NCI-H1092 treated with DMSO at 0.1 percent for 48 hours (cell line): ENCODE measurements at regions not wholly inside any gene's neighbourhood (a gene's known extent, or its start where the extent isn't known, plus 50 kb on each side); places are given as distances from the start of the nearest gene placed in this dataset.

Experiments
- DNase-seq: peaks from one replicate; lab custom pipeline; 2025; lab: John Stamatoyannopoulos, UW

DNA sequence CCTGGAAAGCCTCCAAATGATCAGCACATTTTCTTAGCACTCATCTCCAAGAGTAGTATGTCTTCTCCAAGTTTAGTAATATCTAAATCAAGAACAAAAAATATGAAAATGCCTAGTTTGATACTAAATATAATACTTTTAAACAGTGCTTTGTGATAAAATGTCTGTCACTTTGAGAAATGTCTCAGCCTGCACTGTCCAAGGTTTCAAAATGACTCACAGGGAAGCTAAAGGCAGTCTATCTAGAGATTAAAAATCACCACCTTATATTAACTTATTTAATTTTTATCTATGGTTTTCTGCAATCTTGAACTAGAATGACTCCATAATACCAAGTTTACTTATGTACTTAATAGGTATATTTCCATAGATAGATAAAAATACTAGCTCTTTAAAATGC, 633.0 kb upstream of the C9orf72 start:
- no peak for DNase-seq

DNA sequence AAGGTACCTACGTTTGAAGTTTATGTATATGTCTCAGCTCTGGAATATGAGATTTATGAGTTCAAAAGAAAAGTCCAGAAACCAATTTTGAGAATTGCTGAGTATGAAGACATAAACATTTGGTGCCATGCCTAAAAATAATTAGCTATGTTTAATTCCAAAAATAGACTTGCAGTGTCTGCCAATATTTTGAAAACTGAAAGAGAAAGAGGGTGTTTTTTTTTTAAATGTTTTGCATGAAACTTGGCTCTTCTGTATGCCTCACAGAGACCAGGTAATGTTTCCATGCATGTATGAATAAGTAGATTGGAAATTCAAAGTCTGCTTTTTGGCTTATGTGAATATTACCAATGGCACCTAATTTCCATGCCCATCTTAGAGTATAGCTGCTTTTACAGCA, 634.4 kb upstream of the C9orf72 start:
- no peak for DNase-seq

DNA sequence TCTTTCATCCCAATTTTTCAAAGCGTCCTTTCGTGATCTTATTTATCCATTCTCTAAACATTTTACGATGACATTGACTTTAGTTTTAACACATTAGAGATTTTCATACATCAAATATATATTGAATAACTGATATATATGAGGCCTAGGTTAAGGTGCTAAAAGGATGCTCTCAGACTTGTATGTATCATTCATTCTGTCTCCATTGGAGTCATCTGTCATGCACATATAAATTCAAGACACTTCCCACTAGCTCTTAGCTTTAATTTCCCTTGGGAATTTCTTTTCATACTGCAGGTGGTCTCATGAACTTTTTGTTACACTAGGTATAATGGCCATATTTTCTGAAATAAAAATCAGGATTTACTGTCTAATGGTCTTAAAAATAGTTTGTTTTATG, 635.8 kb upstream of the C9orf72 start:
- DNase-seq, result no peak

DNA sequence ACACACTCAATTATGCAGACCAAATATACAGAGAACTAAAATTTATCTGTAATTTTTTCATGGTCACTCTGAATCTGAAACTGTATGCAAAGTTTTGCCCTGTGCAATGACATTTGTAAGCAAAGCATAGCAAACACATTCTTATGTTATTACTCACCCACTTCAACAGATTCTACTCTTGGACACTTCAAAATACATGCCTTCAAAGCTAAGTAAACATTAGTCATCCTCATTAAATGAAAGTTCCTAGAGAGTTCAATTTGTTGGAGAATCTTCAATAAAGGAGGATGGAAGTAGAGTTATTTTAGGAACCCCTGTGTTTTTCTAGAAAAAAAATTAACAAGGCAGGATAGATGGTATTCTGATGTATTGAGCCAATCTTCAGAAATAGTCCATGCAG, 639.7 kb upstream of the C9orf72 start:
- no peak for DNase-seq

DNA sequence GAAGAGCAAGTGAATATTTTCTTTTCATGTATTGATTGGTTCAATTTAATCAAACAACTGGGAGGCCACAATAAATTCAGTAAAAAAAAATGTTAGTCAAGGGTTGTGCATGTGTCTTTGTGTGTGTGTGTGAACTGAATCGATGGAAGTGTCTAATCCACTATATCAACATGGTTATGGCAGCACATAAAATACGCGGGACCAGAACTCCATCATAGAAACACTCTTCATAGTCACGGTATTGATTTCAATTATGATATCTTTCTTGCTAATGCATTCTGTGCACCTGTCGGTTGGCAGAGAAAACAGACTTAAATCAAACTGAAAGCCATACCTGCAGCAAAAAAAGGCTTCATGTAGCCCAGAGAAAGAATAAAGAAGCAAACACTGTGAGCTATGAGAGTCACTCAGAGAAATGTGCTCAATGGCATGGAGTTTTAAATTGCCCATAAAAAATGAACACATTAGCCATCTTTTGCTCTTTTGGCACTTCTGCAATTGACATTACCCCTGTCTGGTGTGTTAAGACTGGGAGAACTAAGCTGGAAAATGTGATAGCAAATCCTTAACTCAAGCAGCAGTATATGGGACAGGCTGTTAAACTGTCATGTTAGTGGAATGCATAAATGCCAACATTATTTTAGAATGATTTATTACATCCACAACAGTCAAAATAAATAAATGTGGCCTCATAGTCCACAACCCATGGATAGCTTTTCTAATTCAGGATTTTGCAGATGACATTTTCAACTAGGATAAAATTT, 642.4 kb upstream of the C9orf72 start:
- DNase-seq, result peak; percentile 100

DNA sequence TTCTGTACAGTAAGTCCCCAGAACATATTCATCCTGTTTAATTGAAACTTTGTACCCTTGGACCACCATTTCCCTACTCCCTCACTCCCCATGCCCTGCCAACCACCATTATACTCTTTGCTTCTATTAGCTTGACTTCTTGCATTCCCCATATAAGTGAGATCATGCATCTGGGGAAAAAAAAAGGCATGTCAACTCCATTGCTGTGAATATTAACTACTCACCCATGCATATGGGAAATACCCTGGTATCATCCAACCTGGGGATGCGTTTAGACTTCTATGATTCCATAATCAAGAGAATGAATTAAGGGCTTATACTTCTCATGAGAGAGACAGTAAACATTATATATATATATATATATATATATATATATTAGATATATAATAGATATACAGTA, 659.4 kb upstream of the C9orf72 start:
- DNase-seq, result no peak

DNA sequence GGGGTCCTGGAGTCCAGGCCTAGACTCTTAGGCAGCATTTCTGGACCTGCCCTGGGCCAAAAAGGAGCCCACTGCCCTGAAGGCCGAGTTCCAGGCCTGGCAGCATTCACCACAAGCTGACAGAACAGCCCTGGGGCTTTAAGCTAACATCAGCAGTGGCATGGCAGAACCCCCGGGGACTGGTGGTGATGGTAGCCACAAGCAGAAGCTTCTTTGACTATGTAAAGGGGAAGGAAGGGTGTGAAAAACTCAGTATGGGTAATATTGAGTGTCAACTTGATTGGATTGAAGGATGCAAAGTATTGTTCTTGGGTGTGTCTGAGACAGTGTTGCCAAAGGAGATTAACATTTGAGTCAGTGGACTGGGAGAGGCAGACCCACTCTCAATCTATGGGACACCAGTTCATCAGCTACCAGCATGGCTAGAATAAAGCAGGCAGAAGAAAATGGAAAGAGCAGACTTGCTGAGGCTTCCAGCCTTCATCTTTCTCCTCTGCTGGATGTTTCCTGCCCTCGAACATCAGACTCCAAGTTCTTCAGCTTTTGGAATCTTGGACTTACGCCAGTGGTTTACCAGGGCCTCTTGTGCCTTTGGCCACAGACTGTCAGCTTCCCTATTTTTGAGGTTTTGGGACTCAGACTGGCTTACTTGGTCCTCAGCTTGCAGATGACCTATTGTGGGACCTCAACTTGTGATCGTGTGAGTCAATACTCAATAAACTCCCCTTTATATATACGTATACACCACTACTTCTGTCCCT, 661.0 kb upstream of the C9orf72 start:
- DNase-seq, result no peak

DNA sequence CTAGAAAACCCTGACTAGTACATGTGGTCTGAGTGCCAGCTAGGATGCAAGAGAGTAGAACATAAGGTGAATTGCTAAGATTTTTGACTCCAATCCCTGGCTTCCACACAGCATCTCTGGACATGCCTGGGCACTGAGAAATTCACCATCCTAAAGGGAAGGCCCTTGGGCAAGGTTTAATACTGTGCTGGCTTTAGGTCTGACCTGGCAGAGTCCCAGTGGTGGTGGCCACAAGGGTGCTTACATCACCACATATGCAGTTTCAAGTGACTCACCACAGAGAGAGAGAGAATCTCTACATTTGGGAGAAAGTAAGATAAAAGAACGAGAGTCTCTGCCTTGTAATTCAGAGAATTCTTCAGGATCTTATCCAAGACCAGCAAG, 661.6 kb upstream of the C9orf72 start:
- no peak for DNase-seq

DNA sequence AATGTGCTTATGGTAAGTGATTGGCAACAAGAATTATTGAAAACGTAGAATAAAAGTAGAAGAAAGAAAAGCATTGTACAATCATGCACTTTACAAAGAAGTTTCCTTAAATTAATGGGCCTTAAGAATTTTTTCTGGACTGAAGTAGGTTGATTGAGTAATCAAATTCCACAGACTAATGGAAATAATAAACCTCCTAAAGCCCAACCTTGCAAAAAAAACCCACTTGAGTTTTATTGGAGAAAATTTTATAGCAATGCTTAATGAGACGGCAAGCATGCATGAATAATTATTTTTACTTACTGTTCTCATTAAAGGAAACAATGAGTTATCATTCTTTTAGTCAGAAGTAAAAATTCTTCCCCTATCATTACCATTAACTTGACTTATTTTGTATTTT, 676.1 kb upstream of the C9orf72 start:
- DNase-seq, result no peak

DNA sequence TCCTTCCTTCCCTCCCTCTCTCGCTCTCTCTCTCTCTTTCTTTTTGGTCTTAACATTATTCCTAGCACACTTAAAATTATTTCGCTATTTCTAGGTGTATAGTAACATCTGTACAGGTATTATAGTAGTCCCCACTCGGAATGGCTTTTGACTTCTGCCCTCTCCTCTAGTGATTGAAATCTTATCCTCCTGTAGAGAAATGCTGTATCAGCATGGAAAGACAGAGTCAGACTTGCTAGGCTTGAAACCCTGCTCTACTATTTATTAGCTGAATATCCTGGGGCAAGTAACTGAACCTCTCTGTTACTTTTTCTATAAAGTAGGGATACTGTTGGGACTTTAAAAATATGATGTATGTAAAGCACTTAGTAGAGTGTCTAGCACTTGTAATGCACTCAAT, 681.9 kb upstream of the C9orf72 start:
- DNase-seq, result no peak

DNA sequence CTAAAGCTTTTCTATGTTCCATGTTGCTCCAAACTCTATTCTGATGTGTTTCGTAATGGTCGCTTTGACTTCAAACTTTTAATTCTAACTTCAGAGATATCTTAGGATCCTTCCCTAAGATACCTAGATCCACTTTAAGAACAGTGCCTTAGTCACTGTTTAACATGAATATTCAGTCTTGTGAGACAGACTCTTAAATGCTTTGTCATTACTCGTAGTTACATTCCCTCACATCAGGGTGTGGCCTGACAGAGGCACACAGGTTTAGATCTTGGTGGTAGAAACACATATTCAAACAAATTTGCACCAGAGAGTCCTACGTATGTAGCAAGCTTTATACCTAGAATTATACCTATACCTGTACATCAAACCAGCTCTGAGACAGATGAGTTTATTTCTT, 687.0 kb upstream of the C9orf72 start:
- no peak for DNase-seq

DNA sequence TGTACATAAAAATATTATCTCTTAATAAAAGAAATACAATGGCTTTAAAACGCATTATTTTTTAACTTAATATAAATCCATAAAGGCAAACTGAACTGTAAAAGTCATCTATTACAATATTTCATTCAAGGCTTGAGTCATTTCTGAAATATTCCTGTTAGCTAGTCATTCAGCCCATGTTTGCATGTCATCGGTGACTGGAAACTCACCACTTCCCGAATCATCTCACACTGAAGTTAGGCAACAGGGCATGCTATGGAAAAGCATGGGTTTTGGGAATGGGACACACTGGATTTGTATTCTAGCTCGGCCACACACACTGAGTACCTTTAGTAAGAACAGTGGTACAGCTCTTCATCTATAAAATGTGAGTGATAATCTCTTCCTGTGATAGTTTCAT, 691.1 kb upstream of the C9orf72 start:
- DNase-seq, result no peak

DNA sequence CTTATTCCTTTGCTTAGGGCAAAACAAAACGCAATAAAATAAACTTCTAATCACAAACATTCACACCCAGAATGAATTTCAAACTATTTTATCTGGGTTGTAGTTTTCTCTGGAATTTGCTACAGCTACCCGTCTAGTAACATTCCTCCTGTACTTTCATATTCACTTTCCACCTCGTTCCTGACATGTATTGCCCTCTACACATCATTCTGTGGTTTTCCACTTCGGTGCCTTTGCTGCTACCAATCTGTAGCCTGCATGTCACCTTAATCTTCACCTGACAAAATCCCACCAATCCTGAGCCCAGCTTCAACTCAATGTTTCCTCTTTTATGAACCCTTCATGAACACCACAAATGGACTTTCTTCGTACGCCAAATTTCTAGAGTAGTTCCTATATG, 694.1 kb upstream of the C9orf72 start:
- DNase-seq, result no peak

DNA sequence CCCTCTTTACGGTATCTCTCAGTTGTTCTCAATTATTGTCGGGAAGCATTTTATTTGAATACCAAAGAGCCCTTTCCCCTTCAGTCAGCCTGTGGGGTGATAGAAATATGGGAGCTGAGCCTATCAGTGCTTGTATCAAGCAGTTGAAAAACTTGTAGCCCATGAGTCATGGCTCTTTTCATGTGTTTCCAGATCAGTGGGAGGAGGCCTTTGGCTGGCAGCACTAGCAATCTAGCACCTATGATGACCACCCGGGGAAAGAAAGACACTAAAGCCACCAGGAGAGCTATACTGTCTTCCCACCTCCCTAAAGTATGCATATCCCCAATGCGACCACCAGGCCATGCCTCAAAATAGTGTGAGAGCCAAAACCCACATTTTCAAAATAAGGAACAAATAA, 696.9 kb upstream of the C9orf72 start:
- DNase-seq, result no peak

DNA sequence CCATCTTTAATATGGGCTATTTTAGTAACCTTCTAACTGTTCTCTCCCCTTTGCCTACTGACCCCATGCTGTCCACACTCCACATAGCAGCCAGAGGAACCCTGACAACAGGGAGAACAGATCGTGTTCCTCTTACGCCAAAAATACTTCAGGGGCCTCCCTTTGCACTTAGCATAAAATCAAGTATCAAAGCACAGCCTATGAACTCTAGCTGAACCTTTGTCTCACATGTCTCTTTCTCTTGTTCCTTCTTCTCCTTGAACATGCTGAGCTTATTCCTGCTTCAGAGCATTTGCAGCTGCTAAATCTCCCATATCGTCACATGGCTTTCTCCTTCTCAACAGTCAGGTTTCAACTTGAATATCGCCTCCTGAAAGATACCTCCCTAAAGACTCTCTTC, 698.8 kb upstream of the C9orf72 start:
- no peak for DNase-seq

DNA sequence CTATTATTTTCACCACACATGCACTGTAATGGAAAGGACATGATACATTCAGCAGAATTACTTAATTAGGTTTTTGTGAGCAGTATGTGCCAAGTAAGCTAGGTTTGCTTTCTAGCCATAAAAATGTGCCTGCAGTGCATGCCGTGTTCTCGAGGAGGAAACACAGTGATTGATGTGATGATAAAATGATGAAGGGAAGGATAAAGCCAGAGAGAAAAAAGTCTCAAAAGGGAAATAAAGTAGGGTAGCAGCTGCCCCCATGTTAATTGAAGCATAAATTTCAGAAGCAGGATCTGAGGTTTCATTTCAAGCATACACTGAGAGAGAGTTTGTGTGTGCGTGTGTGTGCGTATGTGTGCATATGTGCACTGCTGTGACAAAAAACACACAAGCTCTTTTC, 714.2 kb upstream of the C9orf72 start:
- DNase-seq, result no peak

DNA sequence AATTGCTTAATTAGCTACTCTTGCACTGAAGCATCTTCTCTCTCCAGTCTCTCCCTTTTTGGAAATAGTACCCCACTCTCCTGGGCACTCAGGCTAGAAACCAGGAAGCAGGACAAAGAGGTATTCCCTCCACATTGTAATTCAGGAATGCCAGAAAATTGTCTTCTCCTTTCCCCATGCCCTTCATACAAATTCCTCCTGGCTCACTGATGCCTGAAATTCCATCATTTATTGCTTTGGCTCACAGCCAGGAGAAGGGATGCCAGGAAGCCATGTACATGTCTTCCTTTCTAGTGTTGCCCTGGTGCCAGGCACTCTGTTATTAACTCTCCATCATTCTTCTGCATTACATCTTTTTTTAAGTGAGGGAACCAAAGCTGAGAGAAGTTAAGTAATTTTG, 716.5 kb upstream of the C9orf72 start:
- no peak for DNase-seq

DNA sequence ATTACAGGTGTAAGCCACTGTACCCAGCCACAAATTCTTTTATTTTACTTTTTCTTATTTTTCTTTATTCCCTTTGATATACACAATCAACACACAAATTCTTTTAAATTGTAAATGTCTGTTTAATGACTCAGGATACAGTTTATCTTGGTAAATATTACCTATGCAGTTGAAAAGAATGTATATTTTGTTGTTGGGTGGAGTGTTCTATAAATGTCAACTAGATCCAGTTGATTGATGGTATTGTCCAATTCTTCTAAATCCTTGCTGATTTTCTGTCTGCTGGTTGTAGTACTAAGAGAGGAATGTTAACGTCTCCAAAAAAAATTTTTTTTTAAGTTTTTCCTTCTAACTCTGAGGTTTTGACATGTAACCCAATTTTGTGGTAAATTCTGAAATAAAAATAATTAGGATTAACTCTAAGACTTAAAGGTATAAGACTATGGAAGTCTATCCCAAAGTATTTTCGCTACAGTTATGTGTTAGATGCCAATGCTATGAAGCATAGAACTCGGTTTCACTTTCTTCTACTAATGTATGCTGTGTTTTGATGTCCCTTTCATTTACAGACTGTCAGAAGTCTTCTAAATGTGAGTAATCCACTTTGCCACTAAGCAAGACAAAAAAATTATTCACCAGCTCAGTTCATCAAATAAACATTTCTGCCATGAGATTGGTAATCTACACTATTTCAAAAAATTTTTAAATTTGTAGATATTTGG, 720.2 kb upstream of the C9orf72 start:
- DNase-seq, result no peak

DNA sequence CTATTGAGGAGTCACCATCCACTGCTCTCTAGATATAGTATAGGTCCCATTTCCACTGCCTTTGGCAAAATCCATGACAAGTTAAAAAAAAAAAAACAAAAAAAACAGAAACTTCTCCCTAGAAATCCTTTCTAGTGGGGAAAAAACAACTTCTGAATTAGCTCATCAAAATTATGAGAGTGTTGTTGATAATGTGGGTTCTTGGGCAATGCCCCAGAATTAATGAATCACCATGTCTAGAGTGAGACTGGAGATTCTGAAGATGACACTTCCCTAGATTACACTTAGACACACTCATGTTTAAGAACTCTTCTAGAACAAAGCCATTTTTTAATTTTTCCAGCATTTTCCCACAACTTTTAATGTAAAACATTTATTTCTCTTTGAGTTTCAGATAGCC, 728.0 kb upstream of the C9orf72 start:
- DNase-seq, result no peak

DNA sequence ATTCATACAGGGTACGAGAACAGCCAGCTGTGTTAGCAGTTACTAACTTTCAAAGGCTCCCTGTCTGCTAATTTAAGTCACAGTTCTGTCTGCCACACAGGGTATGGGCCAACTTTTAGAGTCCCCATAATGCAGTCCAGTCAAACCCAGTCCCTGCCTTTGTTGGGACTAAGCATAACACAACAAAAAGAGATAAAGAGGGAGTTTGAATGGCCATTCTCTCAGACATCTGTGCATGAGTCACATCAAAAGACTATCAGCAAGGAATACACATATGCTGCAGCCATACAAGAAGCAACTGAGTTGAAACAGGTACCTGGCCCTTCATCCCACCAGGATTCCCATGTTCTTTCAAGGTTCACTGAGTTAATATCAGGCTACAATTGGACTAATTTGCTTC, 744.5 kb upstream of the C9orf72 start:
- no peak for DNase-seq

DNA sequence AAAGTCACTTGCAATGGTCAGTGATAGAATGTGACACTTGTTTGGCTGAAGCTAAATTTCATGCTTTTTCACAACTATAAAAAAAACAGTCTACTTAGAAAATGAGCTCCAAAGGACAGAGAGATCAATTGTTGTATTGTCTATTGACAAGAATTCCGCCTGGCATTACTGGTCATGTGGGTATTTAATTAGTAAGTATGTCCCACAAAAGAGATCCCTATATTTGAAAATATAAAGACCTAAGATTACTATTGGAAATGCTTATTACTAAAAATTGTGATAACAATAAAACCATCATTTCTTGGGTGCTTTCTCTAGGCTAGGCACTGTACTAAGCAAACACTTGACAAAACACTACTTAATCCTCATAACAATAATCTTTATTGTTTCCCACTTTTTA, 745.2 kb upstream of the C9orf72 start:
- no peak for DNase-seq

DNA sequence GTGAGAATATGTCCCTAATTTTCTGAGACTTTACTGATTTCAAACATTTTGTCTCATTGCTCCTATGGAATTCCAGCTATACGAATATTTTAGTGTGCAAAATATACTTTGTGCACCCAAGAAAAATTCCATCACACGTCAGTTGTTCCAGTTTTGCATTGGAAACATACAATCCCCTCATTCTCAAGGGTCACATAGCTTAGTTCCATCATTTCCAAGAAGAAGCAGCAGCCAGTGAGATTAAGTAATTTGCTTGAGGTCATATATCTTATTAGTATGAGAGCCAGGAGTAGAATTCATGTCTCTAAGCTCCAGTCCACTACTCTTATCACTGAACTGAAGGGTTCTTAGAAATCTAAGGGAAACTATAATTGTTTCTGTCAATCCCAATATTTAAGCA, 746.7 kb upstream of the C9orf72 start:
- no peak for DNase-seq

DNA sequence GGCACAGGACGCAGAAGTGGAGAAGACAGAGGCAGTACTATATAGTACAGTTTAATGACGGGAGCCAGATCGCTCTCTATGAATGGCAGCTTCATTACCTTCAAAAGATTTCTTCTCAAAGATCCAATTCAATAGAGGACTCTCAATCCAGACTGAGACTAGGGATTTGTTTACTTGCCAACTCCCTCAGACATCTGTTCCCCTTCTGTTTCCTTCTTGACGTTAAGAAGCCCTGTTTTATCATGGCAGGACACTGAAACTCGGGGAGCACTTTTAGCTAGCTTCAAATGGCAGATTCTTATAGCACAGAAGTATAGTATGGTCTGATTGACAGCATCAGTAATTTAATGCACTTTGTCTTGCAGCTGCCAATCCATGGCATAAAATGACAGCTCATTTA, 747.3 kb upstream of the C9orf72 start:
- no peak for DNase-seq
